ENCODE measurements at regions not wholly inside any gene's neighbourhood (a gene's known extent, or its start where the extent isn't known, plus 50 kb on each side); places are given as distances from the start of the nearest gene placed in this dataset.
"Not testable (repeated sequence)": the region's sequence is repeated elsewhere in the genome, so short reads cannot be mapped to it uniquely, and the experiment has no call there.

GRCh38 chr7:53607961-53608360 lies 572.5 kb downstream of the POM121L12 start:
- DNase-seq (ENCODE audit: low spot score): no peak
- Histone ChIP-seq H3K4me1 (replicated peaks) (no peaks in the 10 kb centered on the region), H3K9me3 (no peaks in the 10 kb centered on the region), H3K27ac (no peak overlapping the region), H3K4me3 (no peak overlapping the region), H3K27me3 (replicated peaks; ENCODE audit: insufficient read depth) (no peaks in the 10 kb centered on the region), H3K36me3 (no peaks in the 10 kb centered on the region)
- WGBS: 63% methylated on average over 1 of the region's 1 CpG
- TF ChIP-seq POLR2AphosphoS5 (IDR thresholded peaks at IDR 0.05): no peak
- no peak for TF ChIP-seq CTCF (IDR thresholded peaks at IDR 0.05)
- no peak for TF ChIP-seq POLR2A (IDR thresholded peaks at IDR 0.05)
- intact Hi-C loops (cut with DNase I): no loop called here

DNA sequence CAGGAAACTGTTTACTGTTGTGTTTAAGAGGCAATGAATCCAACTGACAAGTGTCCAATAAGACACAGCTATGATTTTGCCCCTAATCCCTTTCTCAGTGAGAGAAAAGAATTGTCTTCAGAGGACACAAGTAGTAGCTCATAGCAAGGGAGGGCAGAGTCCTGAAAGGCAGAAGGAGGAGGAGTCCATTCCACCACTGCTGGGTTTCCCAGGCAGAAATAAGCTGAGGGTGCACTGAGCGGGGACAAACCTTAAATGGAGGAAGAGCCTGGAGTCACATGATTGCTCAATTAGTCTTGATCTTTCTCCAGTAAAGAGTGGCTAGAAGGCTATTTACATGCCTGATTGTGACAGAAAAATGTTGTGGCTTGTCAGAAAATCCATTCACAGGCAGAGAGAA lies 573.8 kb downstream of the POM121L12 start:
- no peak for TF ChIP-seq CTCF (IDR thresholded peaks at IDR 0.05)
- TF ChIP-seq POLR2AphosphoS5 (IDR thresholded peaks at IDR 0.05): no peak
- TF ChIP-seq POLR2A (IDR thresholded peaks at IDR 0.05): no peak

GRCh38 chr7:53611043-53611442 lies 575.6 kb downstream of the POM121L12 start:
- Histone ChIP-seq H3K36me3 (no peaks in the 10 kb centered on the region), H3K27me3 (replicated peaks; ENCODE audit: insufficient read depth) (no peaks in the 10 kb centered on the region), H3K4me1 (replicated peaks) (no peaks in the 10 kb centered on the region), H3K9me3 (no peaks in the 10 kb centered on the region), H3K4me3 (no peak overlapping the region), H3K27ac (no peak overlapping the region)
- no peak for DNase-seq (ENCODE audit: low spot score)
- TF ChIP-seq CTCF (IDR thresholded peaks at IDR 0.05): no peak
- no peak for TF ChIP-seq POLR2A (IDR thresholded peaks at IDR 0.05)
- no peak for TF ChIP-seq POLR2AphosphoS5 (IDR thresholded peaks at IDR 0.05)
- WGBS: 53% methylated on average over 3 of the region's 3 CpGs
- intact Hi-C loops (cut with DNase I): no loop called here

More for the DNA sequence above, 573.8 kb downstream of the POM121L12 start:
- H3K27me3 ChIP-seq (replicated peaks; ENCODE audit: insufficient read depth): no peaks in the 10 kb centered on the region
- intact Hi-C loops (cut with DNase I): no loop called here
- 83% methylated on average over 1 of the region's 1 CpG for WGBS
- no peaks in the 10 kb centered on the region for H3K36me3 ChIP-seq
- H3K4me1 ChIP-seq (replicated peaks): no peaks in the 10 kb centered on the region
- no peak overlapping the region for H3K27ac ChIP-seq
- H3K4me3 ChIP-seq: no peak overlapping the region
- no peak for DNase-seq (ENCODE audit: low spot score)
- no peaks in the 10 kb centered on the region for H3K9me3 ChIP-seq

- H3K27me3 ChIP-seq (replicated peaks; ENCODE audit: insufficient read depth): no peaks in the 10 kb centered on the region
- no peaks in the 10 kb centered on the region for H3K9me3 ChIP-seq
- H3K36me3 ChIP-seq: no peaks in the 10 kb centered on the region
- WGBS: 88% methylated on average over 4 of the region's 4 CpGs
- no peak overlapping the region for H3K27ac ChIP-seq
- DNase-seq (ENCODE audit: low spot score): no peak
- no peak for TF ChIP-seq CTCF (IDR thresholded peaks at IDR 0.05)
- TF ChIP-seq POLR2AphosphoS5 (IDR thresholded peaks at IDR 0.05): no peak
- no peak for TF ChIP-seq POLR2A (IDR thresholded peaks at IDR 0.05)
- H3K4me1 ChIP-seq (replicated peaks): no peaks in the 10 kb centered on the region
- intact Hi-C loops (cut with DNase I): no loop called here
- no peak overlapping the region for H3K4me3 ChIP-seq
Observed at GRCh38 chr7:53624356-53624755, 588.9 kb downstream of the POM121L12 start.

GRCh38 chr7:53628775-53629174 lies 593.3 kb downstream of the POM121L12 start:
- no peaks in the 10 kb centered on the region for H3K4me1 ChIP-seq (replicated peaks)
- 88% methylated on average over 6 of the region's 6 CpGs for WGBS
- H3K36me3 ChIP-seq: no peaks in the 10 kb centered on the region
- no peak overlapping the region for H3K27ac ChIP-seq
- intact Hi-C loops (cut with DNase I): no loop called here
- H3K27me3 ChIP-seq (replicated peaks; ENCODE audit: insufficient read depth): no peaks in the 10 kb centered on the region
- H3K9me3 ChIP-seq: no peaks in the 10 kb centered on the region
- no peak for TF ChIP-seq CTCF (IDR thresholded peaks at IDR 0.05)
- TF ChIP-seq POLR2A (IDR thresholded peaks at IDR 0.05): no peak
- no peak for TF ChIP-seq POLR2AphosphoS5 (IDR thresholded peaks at IDR 0.05)
- no peak overlapping the region for H3K4me3 ChIP-seq
- no peak for DNase-seq (ENCODE audit: low spot score)

- H3K36me3 ChIP-seq; H3K4me1 ChIP-seq (replicated peaks); intact Hi-C loops (cut with DNase I); H3K27ac ChIP-seq; H3K4me3 ChIP-seq; H3K9me3 ChIP-seq; H3K27me3 ChIP-seq (replicated peaks; ENCODE audit: insufficient read depth); DNase-seq (ENCODE audit: low spot score): not testable (repeated sequence)
- WGBS: 87% methylated on average over 2 of the region's 5 CpGs
Observed at GRCh38 chr7:53635251-53635650, 599.8 kb downstream of the POM121L12 start.

All from prostate gland (tissue), 2 donors.